GM19452 (cell line): ENCODE measurements at regions not wholly inside any gene's neighbourhood (a gene's known extent, or its start where the extent isn't known, plus 50 kb on each side); places are given as distances from the start of the nearest gene placed in this dataset.

ENCODE experiments used
- ATAC-seq: cut with Tn5 transposase; IDR thresholded peaks from one replicate; pipeline ENCODE4 v1.9.1; 2021; ENCODE audit not compliant: unreplicated experiment

GRCh38 chr7:52285689-52286088 is 749.7 kb upstream of the POM121L12 start:
- no peak for ATAC-seq

GRCh38 chr7:52283335-52283734 is 752.1 kb upstream of the POM121L12 start:
- ATAC-seq, result no peak

- ATAC-seq, result no peak
Measured at GRCh38 chr7:52273685-52274610, 761.5 kb upstream of the POM121L12 start.

GRCh38 chr7:52271703-52272102 is 763.7 kb upstream of the POM121L12 start:
- ATAC-seq, result no peak

GRCh38 chr7:52270301-52270700 is 765.1 kb upstream of the POM121L12 start:
- ATAC-seq, result no peak

- no peak for ATAC-seq
Measured at GRCh38 chr7:52269669-52270068, 765.8 kb upstream of the POM121L12 start.

- no peak for ATAC-seq
Measured at GRCh38 chr7:52261057-52261456, 774.4 kb upstream of the POM121L12 start.

GRCh38 chr7:52260046-52260665 is 775.3 kb upstream of the POM121L12 start:
- ATAC-seq, result no peak

- no peak for ATAC-seq
Measured at GRCh38 chr7:52257890-52258289, 777.5 kb upstream of the POM121L12 start.

GRCh38 chr7:52254396-52255010 is 780.9 kb upstream of the POM121L12 start:
- no peak for ATAC-seq

GRCh38 chr7:52253953-52254352 is 781.5 kb upstream of the POM121L12 start:
- ATAC-seq, result no peak

- no peak for ATAC-seq
Measured at GRCh38 chr7:52249741-52250140, 785.7 kb upstream of the POM121L12 start.

- no peak for ATAC-seq
Measured at GRCh38 chr7:52247518-52247917, 787.9 kb upstream of the POM121L12 start.

- ATAC-seq, result no peak
Measured at GRCh38 chr7:52243685-52244084, 791.7 kb upstream of the POM121L12 start.

GRCh38 chr7:52233248-52233647 is 802.2 kb upstream of the POM121L12 start:
- no peak for ATAC-seq

- ATAC-seq, result no peak
Measured at GRCh38 chr7:52211930-52212329, 823.5 kb upstream of the POM121L12 start.

GRCh38 chr7:52209614-52210013 is 825.8 kb upstream of the POM121L12 start:
- ATAC-seq, result no peak

- ATAC-seq, result no peak
Measured at GRCh38 chr7:52197221-52197620, 838.2 kb upstream of the POM121L12 start.

GRCh38 chr7:52195664-52196063 is 839.8 kb upstream of the POM121L12 start:
- ATAC-seq, result no peak

- no peak for ATAC-seq
Measured at GRCh38 chr7:52189153-52189778, 846.2 kb upstream of the POM121L12 start.

- no peak for ATAC-seq
Measured at GRCh38 chr7:52184006-52184703, 851.3 kb upstream of the POM121L12 start.
